Kidney tubule cell (primary cell): ENCODE measurements at regions not wholly inside any gene's neighbourhood (a gene's known extent, or its start where the extent isn't known, plus 50 kb on each side); places are given as distances from the start of the nearest gene placed in this dataset.
A peak's percentile ranks its signal among the peaks of the same experiment; 100 is the strongest.
"Not testable (repeated sequence)": the region's sequence is repeated elsewhere in the genome, so short reads cannot be mapped to it uniquely, and the experiment has no call there.

ENCODE experiments used
- DNase-seq: peaks from one replicate; pipeline ENCODE4 v3.0.0-alpha.2; 2018; ENCODE audit warnings: low spot score

DNA sequence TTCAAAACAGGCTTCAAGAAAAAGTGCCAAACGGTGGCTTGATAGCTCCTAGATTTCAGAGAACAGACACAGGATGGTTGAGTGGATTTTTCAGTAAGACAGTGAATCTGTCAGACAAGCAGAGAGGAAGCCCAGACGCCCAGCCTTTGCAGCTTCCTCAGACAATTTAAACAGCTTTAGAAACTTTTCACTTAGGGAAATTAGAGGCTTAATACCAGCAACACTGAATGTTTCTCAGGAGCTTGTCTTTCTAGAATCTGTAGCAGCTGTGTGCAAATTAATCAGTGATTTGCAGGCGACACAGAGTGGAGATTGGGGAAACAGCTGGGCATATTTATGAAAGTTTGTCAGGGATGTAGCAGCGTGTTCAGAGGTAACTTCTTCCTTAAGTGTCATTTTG lies 362.1 kb downstream of the GALC start:
- DNase-seq: no peak

DNA sequence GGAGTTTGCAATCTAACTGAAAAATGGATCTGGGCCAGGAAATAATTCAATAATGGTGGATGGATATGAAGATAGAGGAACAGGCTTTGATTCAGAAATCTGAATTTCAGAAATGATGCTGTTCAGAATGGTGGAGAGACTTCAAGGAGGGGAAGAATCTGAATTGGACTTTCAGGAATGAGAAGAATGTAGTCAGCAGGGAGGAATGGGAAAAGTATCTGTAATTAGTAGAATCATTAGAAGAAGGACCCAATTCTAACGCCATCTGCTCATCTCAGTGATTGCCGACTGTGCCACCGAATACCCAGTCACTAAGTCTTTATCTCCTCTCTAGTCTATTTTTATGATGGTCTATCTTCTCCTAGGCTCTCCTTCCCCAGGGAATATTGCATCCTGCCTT lies 363.2 kb downstream of the GALC start:
- no peak for DNase-seq

DNA sequence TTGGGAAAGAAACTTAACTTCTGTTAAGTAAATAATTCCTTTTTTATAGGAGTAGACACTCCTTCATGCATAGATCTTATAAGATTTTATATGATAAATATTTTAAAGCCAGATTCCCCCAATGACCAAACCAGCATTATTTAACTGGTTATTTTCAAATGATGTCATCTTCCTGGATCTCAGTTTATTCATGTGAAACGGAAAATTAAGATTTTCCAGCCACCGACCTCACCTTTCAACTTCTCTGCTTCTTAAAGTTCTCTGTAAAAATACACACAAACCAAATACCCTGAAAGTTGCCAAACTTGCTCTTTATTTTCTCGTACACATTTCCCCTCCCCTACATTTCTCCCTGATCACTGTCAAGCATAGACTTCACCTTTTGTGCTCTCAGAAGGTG lies 364.2 kb downstream of the GALC start:
- DNase-seq: no peak

DNA sequence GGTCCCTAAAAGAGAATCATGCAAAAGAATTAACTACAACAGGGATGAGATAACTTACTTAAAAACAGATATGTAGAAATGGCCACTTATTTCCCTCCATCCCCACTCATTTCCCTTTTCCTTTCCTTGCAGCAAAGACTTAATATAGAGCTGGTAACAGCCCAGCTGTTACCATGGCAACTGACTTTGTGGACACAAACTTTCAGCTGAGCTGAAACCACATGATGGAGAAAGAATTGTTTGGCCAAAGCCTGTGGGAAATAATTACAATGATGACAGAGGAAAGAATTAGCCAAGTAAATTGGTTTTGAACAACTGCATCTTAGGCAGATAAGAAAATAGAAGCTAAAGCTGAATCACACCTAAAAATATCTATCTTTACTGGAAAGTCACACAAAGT lies 364.9 kb downstream of the GALC start:
- DNase-seq: peak; percentile 56

DNA sequence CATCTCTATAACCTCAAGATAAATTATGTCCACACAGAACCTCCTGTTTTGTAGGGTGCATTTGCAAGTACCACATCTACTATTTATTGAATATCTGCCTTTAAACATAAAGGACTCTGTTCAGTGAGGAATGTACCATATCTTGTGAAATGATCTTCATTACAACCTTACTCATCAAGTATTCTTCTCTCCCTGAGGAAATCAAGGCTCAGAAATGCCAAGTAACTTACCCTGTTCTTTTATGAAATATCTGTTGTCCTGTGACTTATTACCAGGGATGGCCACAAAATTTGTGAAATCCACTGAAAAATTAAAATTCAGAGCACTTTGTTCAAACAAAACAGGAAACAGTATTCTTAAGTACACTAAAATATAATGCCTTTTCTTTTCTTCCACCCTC lies 366.7 kb downstream of the GALC start:
- no peak for DNase-seq

DNA sequence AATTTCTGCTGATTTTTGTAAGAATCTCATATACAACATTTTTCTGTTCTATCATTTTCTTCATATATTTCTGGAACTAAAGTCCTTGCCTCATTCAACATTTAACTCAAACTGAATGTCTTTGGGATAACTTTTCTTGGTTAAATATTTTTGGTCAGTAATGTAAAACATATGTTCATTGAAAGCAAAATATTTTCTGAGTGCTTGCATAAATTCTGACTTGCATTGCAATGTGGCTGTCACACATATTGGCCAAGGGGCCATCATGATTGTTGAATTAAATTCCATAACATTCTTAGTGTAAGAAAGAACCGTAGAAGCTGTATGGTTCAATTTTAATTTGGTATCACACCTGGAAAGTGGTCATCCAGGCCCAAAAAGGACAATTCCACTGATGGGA lies 369.4 kb downstream of the GALC start:
- no peak for DNase-seq

DNA sequence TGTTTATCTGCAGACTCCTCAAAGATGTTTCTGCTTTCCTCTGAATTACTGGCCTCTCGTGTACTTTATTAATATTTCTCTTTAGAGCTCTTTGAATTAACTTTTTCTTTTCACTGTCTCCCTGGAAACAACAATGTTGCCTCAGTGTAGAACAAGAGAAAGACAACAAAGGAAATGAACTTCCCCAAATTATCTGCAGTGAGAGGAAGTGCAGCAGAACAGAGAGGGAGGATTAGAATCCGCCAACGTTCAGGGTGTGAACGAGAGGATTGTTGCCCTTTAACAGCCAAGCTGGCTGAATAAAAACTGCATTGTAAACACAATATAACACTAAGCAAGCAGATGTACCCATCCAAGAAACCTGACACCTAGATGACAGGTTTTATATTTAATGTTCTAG lies 375.9 kb downstream of the GALC start:
- no peak for DNase-seq

DNA sequence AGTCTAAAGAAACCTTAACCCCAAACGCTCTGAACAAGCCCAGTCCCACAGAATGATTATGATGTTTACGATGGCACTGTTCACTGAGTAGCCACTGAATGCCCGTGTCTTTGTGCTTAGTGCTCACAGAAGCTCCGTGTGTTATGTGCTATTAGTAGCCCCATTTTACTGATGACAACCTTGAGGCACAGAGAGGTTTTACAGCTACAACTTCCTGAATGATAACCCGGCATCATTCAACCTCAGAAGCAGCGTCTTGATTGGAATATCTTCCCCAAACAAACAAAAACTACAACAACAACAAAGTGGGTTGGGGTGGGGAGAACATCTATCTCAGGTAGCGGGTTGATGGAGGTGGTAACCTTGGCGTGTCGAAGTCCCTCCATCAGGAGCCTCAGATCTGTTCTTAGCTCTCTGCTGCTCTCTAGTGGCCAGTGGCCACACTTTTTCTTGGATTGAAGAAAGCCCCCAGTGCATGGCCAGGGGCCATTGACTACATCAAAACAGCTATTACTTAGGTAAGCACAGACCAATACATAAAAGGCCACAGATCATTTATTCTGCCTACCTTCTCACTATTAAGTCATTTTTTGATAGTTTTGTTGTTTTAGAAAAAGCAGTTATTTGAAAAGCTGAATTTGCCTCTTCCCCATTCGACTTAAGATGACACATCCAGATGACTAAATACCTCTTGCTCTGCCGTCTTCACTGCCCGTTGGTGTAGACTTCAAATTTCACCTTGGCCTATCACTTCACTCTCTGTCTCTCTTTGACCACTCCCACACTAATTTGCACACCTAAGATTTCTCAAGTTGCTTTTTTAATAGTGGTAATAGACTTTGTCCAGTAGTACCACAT lies 376.9 kb downstream of the GALC start:
- DNase-seq: peak; percentile 61

DNA sequence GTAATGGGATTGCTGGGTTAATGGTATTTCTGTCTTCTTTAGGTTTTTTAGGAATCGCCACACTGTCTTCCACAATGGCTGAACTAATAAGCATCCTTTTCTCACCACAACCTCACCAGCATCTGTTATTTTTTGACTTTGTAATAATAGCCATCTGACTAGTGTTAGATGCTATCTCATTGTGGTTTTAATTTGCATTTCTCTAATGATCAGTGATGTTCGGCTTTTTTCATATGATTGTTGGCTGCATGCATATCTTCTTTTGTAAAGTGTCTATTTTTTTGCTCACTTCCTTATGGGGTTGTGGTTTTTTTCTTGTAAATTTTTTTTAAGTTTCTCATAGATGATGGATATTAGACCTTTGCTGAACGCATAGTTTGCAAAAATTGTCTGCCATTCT lies 377.9 kb downstream of the GALC start:
- DNase-seq: no peak

DNA sequence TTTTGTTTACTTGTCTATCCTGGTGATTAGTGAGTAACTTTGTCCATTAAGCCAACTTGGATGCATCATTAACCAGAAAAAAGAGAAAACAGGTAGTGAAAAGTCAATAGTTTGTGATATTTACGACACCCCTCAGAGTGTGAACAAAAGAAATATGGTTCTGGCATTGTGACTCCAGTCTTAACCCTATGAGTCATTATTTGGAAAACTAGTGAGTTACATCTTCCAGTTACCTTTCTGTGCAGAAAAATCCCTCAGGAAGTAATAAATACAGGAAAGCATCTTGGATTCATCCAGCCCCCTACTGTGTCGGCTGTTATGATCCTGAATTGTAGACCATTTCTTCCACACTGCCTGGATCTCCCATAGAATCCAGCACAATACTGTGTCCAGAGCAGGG lies 379.1 kb downstream of the GALC start:
- DNase-seq: peak; percentile 45

DNA sequence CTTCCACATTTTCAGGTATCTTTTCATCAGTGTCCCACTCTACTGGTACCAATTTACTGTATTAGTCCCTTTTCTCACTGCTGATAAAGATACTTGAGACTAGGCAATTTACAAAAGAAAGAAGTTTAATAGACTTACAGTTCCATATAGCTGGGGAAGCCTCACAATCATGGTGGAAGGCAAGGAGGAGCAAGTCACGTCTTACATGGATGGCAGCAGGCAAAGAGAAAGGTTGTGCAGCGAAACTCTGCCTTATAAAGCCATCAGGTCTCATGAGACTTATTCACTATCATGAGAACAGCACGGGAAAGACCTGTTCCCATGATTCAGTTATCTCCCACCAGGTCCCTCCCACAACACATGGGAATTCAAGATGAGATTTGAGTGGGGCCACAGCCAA lies 385.9 kb downstream of the GALC start:
- not testable (repeated sequence) for DNase-seq

DNA sequence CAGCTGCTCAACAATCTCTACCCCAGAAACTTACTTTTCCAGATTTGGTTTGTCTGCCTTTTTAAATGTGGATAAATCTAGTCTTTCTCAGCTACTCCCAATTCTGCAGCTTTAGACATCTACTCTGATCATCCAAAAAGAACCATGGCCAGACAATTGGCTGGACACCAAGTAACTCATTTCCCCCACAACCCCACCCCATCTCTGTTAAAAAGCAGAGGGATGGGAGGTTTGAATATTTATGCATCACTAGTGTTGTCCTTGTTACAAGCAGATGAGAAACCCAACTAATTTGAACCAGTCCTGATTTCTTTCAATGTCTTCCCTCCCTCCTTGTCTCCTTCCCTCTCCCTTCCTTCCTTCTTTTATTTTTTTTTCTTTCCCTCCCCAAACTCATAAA lies 391.9 kb downstream of the GALC start:
- no peak for DNase-seq

DNA sequence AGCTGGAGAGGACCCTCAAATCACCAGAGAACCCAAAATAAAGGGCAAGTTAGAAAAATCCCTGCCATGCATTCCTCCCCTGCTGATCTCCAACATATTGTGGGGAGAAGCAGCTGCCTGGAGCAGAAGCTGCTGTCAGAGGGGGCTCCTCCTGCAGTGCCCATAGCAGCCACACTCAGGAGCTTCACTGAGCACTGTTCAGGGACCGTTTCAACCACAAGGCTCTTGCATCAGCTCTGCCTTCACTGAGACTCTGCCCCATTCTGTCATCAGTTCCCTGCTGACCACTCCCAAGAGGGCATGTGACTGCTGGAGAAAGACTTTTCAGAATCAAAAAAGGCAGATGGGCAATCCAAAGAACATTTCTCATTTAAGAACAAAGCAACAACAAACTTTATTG lies 392.7 kb downstream of the GALC start:
- no peak for DNase-seq

DNA sequence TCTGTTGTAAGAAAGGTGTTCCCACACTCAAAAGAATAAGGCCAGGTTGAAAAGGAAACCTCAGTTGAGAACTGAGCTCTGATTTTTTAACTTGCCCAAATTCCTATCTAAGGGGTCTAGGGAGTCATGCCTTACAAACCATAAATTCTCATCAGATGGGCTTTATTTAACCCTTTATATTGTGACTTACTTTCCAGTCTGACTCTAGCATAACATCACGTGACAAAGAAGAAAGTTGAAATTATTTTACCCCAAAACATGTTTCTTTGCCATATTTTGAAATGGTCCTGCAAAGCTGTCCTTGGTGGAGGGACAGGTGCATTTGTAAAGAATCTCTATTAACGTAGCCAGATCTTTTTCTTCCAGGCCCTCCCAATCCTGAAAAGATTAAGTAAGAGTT lies 411.7 kb downstream of the GALC start:
- DNase-seq: no peak

DNA sequence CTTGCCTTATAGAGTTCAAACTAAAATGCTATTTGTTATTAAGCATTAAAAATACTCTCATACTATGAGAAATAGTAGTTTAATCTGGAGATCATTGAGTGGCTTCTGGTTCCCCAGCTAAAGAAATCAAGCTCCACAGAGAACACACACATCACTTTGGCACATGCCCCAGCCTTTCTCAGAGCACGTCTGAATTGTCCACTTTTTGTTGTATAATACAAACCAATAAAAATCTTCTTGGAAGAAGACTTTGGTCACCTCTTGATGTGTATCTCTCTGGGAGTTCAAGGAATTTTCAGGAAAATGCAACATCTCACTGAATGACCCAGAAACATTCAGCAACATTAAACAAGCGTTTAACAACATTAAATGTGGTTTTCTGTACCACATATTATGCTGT lies 413.9 kb downstream of the GALC start:
- no peak for DNase-seq

DNA sequence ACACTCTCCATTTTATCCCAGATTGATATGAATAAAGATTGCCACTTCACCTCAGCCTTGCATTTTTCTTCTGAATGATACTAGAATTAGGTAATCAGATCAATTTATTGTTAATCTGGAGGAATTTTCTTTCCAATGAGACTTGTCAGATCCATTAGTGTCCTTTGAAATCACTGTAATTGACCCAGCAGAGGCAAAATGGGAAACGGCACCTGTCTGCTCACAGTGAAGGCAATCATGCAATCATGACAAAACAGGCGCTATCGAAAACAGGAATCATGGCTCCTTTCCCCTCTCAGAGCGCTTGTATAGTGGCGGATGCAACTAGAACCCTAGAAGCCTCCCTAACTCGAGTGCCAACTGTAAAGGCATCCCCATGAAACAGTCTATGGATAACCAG lies 417.6 kb downstream of the GALC start:
- no peak for DNase-seq

DNA sequence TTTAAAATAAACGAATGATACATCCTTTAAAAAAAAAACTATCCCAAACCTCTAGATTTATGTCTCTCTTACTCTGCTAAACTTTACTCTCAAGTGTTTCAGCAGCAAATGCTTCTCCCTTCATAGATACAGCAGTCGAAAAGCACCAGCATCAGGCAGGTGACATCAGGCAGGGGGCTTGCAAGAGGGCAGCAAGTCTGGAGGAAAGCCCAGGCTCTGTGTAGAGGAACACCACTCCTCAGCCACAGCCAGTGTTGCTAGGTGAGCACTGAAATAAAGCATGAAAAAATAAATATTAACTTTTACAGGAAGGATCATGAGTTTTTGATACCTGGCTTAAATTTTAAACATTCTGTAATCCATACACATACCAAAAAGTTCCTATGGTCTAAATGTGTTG lies 419.4 kb downstream of the GALC start:
- DNase-seq: no peak

DNA sequence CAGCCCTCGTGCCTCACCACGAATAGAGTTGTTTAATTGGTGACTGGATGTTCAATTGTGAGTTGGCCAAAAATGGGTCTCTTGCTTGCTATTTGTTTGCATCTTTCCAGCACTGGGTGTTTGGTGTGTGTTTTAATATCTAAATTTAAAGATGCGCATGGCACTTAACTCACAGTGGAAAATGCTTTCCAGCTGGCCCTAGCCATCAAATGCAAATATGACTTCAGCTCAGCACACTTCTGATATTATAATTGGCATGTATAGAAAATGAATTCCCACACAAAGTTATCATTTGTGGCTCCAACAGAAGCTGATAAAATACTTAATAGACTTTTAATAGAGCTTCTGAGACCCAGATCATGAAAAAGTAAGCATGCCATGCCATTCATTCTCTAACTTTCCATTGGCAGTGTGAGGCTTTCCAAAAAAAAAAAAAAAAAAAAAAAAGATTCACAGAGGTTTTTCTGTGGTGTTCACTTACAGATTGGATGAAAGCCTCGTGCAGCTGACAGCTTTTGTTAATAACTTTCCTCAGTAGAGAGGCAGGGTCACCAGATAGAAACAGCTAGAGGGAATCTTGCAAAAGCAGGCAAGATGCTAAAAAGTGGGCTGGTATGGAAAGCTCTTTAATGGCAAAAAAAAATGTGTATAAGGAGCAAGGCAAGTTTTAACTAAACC lies 425.2 kb downstream of the GALC start:
- DNase-seq: no peak

DNA sequence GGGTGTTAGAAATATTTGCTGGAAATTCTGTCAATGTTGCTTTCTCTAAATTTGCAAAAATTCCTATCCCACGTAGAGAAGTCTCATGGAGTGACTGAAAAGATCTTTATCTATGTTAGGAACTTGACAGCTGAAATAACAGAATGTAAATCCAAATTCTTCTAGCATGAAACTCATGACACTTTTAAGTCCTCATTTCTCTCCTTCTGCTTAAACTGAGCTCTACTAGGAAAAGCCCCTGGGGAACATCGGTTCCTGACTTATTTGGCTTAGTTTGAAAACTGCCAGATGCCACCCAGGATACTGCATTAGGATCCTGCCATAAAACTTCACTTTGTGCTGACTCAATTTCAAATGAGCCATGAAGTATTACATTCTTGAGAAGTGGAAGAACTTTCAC lies 426.0 kb downstream of the GALC start:
- DNase-seq: no peak

DNA sequence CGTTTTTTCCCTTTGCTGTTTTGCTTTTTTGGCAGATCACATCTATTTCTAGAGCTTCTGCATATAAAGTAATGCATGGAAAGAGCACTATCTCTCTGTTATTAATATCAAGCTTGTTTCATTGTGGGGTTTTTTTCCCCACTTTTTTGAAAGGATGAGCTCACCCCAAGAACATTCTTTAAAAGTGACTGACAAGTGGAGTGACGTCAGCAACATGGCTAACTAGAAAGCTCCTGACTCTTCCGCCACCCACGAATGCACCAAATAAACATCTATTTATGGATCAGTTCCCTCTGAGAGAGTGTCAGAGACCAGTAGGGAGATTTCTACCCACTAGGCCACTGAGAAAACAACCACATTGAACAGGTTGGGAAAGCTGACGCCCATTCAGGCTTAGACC lies 445.4 kb downstream of the GALC start:
- DNase-seq: no peak

DNA sequence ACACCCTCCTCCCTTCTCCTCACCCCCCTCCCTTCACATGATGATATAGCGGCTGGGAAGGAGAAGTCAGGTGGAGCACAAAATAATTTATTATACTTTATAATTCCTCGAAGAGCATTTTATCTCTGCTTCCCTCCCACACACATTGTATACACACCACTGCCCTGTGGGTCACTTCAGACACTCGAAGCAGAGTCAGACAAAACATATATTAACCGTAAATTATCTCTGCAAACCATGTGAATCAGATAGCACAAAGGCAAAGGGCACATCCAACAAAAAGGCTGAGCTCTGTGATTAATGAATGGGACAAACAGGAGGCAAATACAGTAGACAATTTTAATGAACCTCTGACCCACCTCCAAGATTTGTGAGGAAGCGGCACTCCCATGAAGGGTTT lies 450.7 kb downstream of the GALC start:
- DNase-seq: no peak

DNA sequence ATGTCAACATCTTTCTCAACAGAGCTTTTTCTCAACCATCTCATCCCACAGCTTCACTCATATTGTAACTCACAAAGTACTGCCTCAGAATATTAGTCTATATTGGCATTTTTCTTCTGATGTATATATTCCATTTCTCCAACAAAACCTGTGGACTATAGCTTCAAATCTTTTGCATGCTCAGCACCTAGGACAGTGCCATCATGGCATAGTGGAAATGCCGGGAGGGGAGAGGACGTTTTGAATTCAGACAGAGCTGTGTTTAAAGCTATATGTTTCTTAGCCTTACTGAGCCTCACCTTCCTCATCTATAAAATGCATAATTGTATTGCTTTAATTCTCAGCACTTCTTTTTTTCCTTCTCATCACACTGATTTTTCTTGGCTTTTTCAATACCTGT lies 452.6 kb downstream of the GALC start:
- no peak for DNase-seq

DNA sequence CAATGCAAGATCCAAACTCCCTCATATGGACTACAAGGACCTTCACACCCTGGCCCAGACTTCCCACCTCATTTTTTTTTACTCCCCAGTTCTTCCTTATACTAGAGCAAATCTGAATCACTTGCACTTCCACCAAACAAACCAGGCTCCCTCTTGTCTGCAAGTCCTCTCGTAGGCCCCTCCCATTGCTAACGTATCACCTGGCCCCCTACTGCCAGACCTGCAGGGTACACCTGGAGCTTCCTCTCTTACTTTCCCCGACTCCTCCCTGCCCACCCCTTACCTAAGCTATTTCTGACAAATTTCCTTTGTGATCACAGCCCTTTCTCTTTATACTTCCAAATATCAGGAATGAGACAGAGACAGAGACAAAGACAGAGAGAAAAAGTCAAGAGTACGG lies 463.9 kb downstream of the GALC start:
- no peak for DNase-seq

DNA sequence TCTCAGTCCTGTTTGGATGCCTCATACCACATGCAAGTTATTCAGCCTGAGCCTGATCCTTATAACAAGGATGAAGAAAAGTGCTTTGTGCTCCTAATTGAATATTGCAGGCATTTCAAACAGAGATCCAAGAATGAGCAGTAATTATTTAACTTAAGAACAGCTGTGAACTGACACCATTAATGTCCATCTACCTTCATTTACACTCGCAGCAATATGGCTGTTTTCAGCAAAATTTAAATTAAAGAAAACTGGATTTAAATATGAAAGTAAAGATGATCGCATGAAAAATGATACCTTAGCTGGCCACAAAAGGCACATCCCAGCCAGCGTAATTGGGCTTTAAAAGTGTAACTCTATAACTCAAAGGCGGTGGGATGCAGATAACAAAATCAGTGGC lies 466.3 kb downstream of the GALC start:
- DNase-seq: no peak
